Endothelial cell of umbilical vein (primary cell): ENCODE measurements at regions not wholly inside any gene's neighbourhood (a gene's known extent, or its start where the extent isn't known, plus 50 kb on each side); places are given as distances from the start of the nearest gene placed in this dataset.

Experiments used
- BruUV-seq: library from RNA; stranded (reverse); fragments of 400-500 nt; replicated peaks from 2 replicates; lab custom pipeline; 2021; lab: Mats Ljungman, UMichigan
- CTCF ChIA-PET: fragments of 300-600, 350-600 bp; sonication (Branson Sonifier 250); formaldehyde crosslinking; loops from one replicate; lab custom pipeline; 2021; ENCODE audit warnings: antibody characterized with exemption, inconsistent platforms; lab: Charles Lee
- POLR2A ChIA-PET: fragments of 300-600, 350-600 bp; sonication (Branson Sonifier 250); formaldehyde crosslinking; loops from one replicate; lab custom pipeline; 2021; ENCODE audit warnings: antibody characterized with exemption, inconsistent platforms; lab: Charles Lee
- DNase-seq: peaks from one replicate; pipeline ENCODE4 v3.0.0-alpha.2; 2011; ENCODE audit warnings: low read depth, low spot score
- FAIRE-seq: peaks from 2 replicates; lab custom pipeline; 2011; peaks lifted over from hg19 to GRCh38; lab: Jason Lieb, UNC
- H2AFZ ChIP-seq: 2 replicates; pipeline ENCODE4 v1.6.0; 2012; ENCODE audit warnings: low read depth, low read length, control low read depth, inconsistent platforms
- H3K27ac ChIP-seq: 2 replicates; pipeline ENCODE4 v1.5.1; 2011; ENCODE audit warnings: low read depth, mild to moderate bottlenecking, control low read depth, low read length, moderate library complexity; ENCODE audit not compliant: insufficient read depth
- H3K27me3 ChIP-seq, 2 experiments: 2 replicates each; pipeline versions ENCODE4 v1.6.0 to v1.6.1; 2011; ENCODE audit warnings: low read length in 2 of 2, mixed read lengths in 1 of 2; ENCODE audit not compliant: control insufficient read depth in 2 of 2, insufficient read depth in 2 of 2
- H3K36me3 ChIP-seq, 2 experiments: 2 replicates in 1 of 2; 3 replicates in 1 of 2; pipeline ENCODE4 v1.5.1; 2011; ENCODE audit warnings: low read length in 2 of 2, mild to moderate bottlenecking in 1 of 2, moderate library complexity in 1 of 2; ENCODE audit not compliant: control insufficient read depth in 2 of 2, insufficient read depth in 2 of 2; ENCODE audit errors: extremely low read depth in 1 of 2
- H3K4me1 ChIP-seq: 3 replicates; pipeline ENCODE4 v1.5.1; 2011; ENCODE audit warnings: mild to moderate bottlenecking, low read length; ENCODE audit not compliant: control insufficient read depth, insufficient read depth; ENCODE audit errors: extremely low read depth
- H3K4me2 ChIP-seq: 2 replicates; pipeline ENCODE4 v1.6.1; 2011; ENCODE audit warnings: low read length, control low read depth, mixed read lengths; ENCODE audit not compliant: insufficient read depth
- H3K4me3 ChIP-seq, 3 experiments: fragments of 200-600 bp in 1 of 3; sonication (generic), shearing (Covaris generic) in 1 of 3; replicated peaks in 1 of 3; 2 replicates each; pipeline ENCODE4 v1.5.1; 2011 to 2016; ENCODE audit warnings: control low read depth in 3 of 3, low read length in 3 of 3, mild to moderate bottlenecking in 2 of 3, inconsistent platforms in 1 of 3, low read depth in 1 of 3, moderate library complexity in 1 of 3; ENCODE audit not compliant: insufficient read depth in 1 of 3
- H3K79me2 ChIP-seq: 2 replicates; pipeline ENCODE4 v1.6.0; 2012; ENCODE audit warnings: low read length, inconsistent platforms; ENCODE audit not compliant: control insufficient read depth, insufficient read depth
- H3K9ac ChIP-seq: replicated peaks from 2 replicates; pipeline ENCODE3; 2011; ENCODE audit warnings: low read length, control low read depth; ENCODE audit not compliant: insufficient read depth; ENCODE audit errors: extremely low read depth
- H3K9me1 ChIP-seq: replicated peaks from 3 replicates; pipeline ENCODE4 v1.6.0; 2011; ENCODE audit warnings: mild to moderate bottlenecking, low read length; ENCODE audit not compliant: control insufficient read depth, insufficient read depth; ENCODE audit errors: extremely low read depth
- H3K9me3 ChIP-seq: replicated peaks from 2 replicates; pipeline ENCODE4 v1.5.1; 2012; ENCODE audit warnings: low read length, inconsistent platforms; ENCODE audit not compliant: control insufficient read depth, insufficient read depth
- H4K20me1 ChIP-seq: replicated peaks from 2 replicates; pipeline ENCODE3; 2011; ENCODE audit warnings: mild to moderate bottlenecking, low read length; ENCODE audit not compliant: control insufficient read depth, insufficient read depth; ENCODE audit errors: extremely low read depth
- EZH2 ChIP-seq: IDR thresholded peaks from 2 replicates; pipeline ENCODE4 v1.6.1; 2012; ENCODE audit warnings: borderline replicate concordance, low read depth, mild to moderate bottlenecking, moderate library complexity, low read length, inconsistent platforms; ENCODE audit not compliant: severe bottlenecking
- FOS ChIP-seq: IDR thresholded peaks from 2 replicates; pipeline ENCODE4 v1.6.1; 2011; ENCODE audit warnings: mild to moderate bottlenecking, low read length, moderate library complexity, borderline replicate concordance; ENCODE audit not compliant: insufficient read depth
- GATA2 ChIP-seq: IDR thresholded peaks from 2 replicates; pipeline ENCODE4 v1.7.0; 2011; ENCODE audit warnings: low read depth, mild to moderate bottlenecking, moderate library complexity, mixed read lengths, low read length; ENCODE audit not compliant: insufficient read length, insufficient read depth
- JUN ChIP-seq: IDR thresholded peaks from 2 replicates; pipeline ENCODE4 v1.6.1; 2011; ENCODE audit warnings: borderline replicate concordance, low read depth; ENCODE audit not compliant: insufficient read length, insufficient read depth
- MYC ChIP-seq: IDR thresholded peaks from one replicate; pipeline ENCODE4 v1.6.1; 2011; ENCODE audit warnings: mild to moderate bottlenecking, low read depth, low read length
- POLR2A ChIP-seq: IDR thresholded peaks from 2 replicates; pipeline ENCODE4 v1.6.1; 2012; ENCODE audit warnings: low read depth, mild to moderate bottlenecking, control low read depth, low read length
- POLR2AphosphoS5 ChIP-seq: IDR thresholded peaks from 2 replicates; pipeline ENCODE4 v1.6.1; 2012; ENCODE audit warnings: low read depth, mild to moderate bottlenecking, control low read depth, low read length, moderate library complexity; ENCODE audit not compliant: insufficient read depth
- dilution Hi-C: fragments of 300-500 bp; cut with MboI; formaldehyde crosslinking; loops from one replicate; pipeline ENCODE4 v1.15.0; 2019; ENCODE audit warnings: low sequenced_read_pairs; ENCODE audit not compliant: extremely low pct_ligation_motif_present
- intact Hi-C: fragments of 100-400 bp; cut with micrococcal nuclease; formaldehyde crosslinking; loops from one replicate; pipeline ENCODE4 v1.10.0; 2022
- TF ChIP-seq, protein P1 (sequence below), 2 donors: IDR thresholded peaks; 1 replicate in 1 of 2; 2 replicates in 1 of 2; pipeline ENCODE4 v1.5.1; 2011; ENCODE audit warnings: low read length in 2 of 2, mild to moderate bottlenecking in 2 of 2, moderate library complexity in 2 of 2, control low read depth in 1 of 2, inconsistent platforms in 1 of 2, low read depth in 1 of 2; ENCODE audit not compliant: insufficient read depth in 1 of 2; ENCODE audit errors: extremely low read depth in 1 of 2
- TF ChIP-seq, protein P2 (sequence below): IDR thresholded peaks from 2 replicates; pipeline ENCODE4 v1.6.1; 2011; ENCODE audit not compliant: insufficient read depth, insufficient read length

DNA sequence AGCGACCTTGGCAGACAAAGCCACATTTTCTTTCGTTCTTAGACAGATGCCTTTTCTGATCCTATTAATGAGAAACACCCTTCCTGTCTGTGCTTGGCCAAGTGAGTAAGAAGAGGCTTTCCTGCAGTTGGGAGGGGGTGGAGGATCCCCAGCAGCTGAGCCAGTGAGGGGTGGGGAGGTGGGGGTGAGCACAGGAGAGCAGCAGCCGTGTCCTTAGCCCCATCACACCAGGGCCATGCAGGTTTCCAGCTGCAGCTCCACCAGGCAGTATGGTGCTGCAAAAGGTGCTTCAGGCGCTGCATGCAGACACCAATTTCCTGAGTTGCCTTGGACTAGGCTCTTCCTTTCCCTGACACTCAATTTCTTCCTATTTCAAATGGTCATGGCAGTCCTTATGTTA, 123.3 kb upstream of the SIX2 start:
- Histone ChIP-seq H3K9me3 (no peaks in the 10 kb centered on the region), H3K4me3 (no peak overlapping the region), H4K20me1 (no peaks in the 10 kb centered on the region), H2AFZ (peak overlapping the region; percentile 20), H3K27me3 (no peaks in the 10 kb centered on the region), H3K79me2 (no peaks in the 10 kb centered on the region), H3K9ac (no peak overlapping the region), H3K9me1 (no peaks in the 10 kb centered on the region), H3K36me3 (no peaks in the 10 kb centered on the region), H3K27ac (no peak overlapping the region), H3K4me1 (peaks cover 46% of the 10 kb centered on the region), H3K4me2 (no peak overlapping the region)
- POLR2A ChIA-PET = no interaction called here
- no peak for DNase-seq
- CTCF ChIA-PET = no interaction called here
- intact Hi-C loops = loop anchor here (5.0 kb wide), 1 partner anchor 35 kb away; no protein-coding TSS in a partner anchor
- no TSS peak for BruUV-seq
- dilution Hi-C loops = no loop called here
- no peak for FAIRE-seq
- TF ChIP-seq GATA2 (no peak), POLR2AphosphoS5 (no peak), FOS (no peak), JUN (no peak), POLR2A (no peak), MYC (no peak), EZH2 (no peak)
- TF ChIP-seq, protein P1, sequence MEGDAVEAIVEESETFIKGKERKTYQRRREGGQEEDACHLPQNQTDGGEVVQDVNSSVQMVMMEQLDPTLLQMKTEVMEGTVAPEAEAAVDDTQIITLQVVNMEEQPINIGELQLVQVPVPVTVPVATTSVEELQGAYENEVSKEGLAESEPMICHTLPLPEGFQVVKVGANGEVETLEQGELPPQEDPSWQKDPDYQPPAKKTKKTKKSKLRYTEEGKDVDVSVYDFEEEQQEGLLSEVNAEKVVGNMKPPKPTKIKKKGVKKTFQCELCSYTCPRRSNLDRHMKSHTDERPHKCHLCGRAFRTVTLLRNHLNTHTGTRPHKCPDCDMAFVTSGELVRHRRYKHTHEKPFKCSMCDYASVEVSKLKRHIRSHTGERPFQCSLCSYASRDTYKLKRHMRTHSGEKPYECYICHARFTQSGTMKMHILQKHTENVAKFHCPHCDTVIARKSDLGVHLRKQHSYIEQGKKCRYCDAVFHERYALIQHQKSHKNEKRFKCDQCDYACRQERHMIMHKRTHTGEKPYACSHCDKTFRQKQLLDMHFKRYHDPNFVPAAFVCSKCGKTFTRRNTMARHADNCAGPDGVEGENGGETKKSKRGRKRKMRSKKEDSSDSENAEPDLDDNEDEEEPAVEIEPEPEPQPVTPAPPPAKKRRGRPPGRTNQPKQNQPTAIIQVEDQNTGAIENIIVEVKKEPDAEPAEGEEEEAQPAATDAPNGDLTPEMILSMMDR (IDR thresholded peaks at IDR 0.05; ENCODE audit: extremely low read depth in 1 of 2, insufficient read depth in 1 of 2, low read depth in 1 of 2, low read length in 2 of 2) = no peak
- TF ChIP-seq, protein P2, sequence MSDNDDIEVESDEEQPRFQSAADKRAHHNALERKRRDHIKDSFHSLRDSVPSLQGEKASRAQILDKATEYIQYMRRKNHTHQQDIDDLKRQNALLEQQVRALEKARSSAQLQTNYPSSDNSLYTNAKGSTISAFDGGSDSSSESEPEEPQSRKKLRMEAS = no peak
